Cardiac septum (tissue), 1 donor: ENCODE measurements at regions not wholly inside any gene's neighbourhood (a gene's known extent, or its start where the extent isn't known, plus 50 kb on each side); places are given as distances from the start of the nearest gene placed in this dataset.
"Not testable (repeated sequence)": the region's sequence is repeated elsewhere in the genome, so short reads cannot be mapped to it uniquely, and the experiment has no call there.

Experiments used
- DNase-seq: peaks from one replicate; pipeline ENCODE4 v3.0.0-alpha.2; 2020; ENCODE audit warnings: low spot score
- intact Hi-C: fragments of 100-400 bp; cut with DNase I; formaldehyde crosslinking; loops from one replicate; pipeline ENCODE4 v1.14.0; 2022
- donor health status: DM: no; HTN: no; CAD: no.

DNA sequence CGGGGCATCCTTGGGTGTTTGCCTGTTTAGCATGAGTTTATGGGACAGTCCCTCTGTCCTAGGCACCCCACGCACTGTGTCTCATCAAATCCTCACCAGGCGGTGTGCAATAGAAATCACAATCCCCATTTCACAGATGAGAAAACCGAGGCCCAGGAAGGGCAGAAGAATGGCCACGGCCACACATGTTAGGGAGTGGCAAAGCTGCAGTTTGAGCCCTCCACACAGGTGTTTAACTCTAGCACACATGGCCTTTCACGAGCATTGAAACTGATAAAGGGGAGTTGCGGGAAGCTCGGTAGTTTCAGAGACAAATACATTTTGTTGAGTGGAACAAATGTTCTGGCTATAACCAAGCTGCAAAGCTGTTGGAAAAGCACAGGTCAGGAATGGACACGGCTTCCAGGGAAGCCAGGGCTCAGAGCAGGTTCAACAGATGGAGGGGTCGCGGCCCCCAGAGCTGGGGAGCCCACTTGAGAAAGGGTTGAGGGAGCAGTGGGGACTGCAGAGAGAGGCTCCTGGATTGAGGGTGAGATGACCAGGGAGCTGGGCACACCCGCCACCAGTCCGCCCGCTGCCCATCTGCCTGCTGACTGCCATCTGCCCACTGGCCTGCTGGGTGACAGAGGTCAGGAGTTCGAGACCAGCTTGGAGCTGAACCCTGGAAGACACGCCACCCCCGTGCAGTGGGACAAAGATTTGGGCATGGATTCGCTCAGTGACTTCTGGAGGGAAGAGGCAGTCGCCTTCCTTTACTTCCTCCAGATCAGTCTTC is 154.7 kb downstream of the URI1 start:
- intact Hi-C loops: no loop called here
- no peak for DNase-seq

- no peak for DNase-seq
Observed at GRCh38 chr19:30097746-30098280, 155.8 kb downstream of the URI1 start.

GRCh38 chr19:30102239-30102638 is 160.2 kb downstream of the URI1 start:
- intact Hi-C loops: no loop called here
- no peak for DNase-seq

More at GRCh38 chr19:30097746-30098280, 155.8 kb downstream of the URI1 start:
- intact Hi-C loops: no loop called here

DNA sequence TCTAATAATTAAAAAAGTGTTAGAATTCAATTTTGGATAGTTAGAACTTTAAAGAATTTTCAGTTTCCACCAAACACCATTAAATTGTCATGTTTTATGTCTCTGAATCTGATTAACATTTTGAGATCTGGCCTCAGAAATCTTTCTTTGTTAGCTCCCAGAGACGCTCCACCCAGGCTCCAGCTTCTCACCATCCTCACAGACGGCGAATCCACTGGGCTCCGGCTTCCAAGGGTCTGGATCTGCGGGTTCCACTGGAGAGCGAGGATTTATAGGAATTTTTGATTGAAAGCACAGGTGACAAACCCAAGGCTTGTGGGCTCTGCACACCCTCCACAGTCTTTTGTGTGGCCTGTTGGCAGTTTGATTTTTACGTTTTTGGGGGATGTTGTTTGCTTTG is 160.6 kb downstream of the URI1 start:
- no peak for DNase-seq
- intact Hi-C loops: no loop called here

- intact Hi-C loops: no loop called here
- DNase-seq: no peak
Observed at GRCh38 chr19:30103981-30104380, 161.9 kb downstream of the URI1 start.

GRCh38 chr19:30105316-30105715 is 163.3 kb downstream of the URI1 start:
- no peak for DNase-seq
- intact Hi-C loops: no loop called here

- DNase-seq: no peak
- intact Hi-C loops: no loop called here
Observed at GRCh38 chr19:30105727-30106126, 163.7 kb downstream of the URI1 start.

- intact Hi-C loops: no loop called here
Observed at GRCh38 chr19:30106417-30107095, 164.5 kb downstream of the URI1 start.

GRCh38 chr19:30107251-30107650 is 165.2 kb downstream of the URI1 start:
- DNase-seq: no peak

More at GRCh38 chr19:30106417-30107095, 164.5 kb downstream of the URI1 start:
- no peak for DNase-seq

GRCh38 chr19:30109565-30109964 is 167.5 kb downstream of the URI1 start:
- DNase-seq: no peak
- intact Hi-C loops: no loop called here

More at GRCh38 chr19:30107251-30107650, 165.2 kb downstream of the URI1 start:
- intact Hi-C loops: no loop called here

GRCh38 chr19:30111021-30111855 is 169.2 kb downstream of the URI1 start:
- no peak for DNase-seq
- intact Hi-C loops: no loop called here

DNA sequence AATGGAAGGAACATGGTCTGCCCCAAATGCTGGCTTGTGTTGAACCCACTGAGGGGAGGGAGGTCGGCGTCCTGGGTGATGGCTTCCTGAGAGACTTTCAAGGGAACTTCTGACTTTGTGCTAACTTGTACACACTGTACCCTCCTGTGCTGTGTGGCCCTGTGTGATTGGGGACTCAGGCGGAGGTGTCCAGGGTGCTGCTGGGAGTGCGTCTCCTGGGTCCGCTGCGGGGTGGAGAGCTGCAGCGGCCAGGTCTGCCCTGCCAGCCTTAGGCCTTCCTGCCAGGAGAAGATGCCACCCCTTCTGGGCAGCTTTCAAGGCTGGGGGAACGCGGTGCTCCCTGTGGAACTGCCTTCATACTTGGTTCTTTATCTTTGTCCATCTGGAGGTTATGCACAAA is 170.1 kb downstream of the URI1 start:
- intact Hi-C loops: no loop called here
- no peak for DNase-seq

- DNase-seq: no peak
- intact Hi-C loops: no loop called here
Observed at GRCh38 chr19:30112666-30113065, 170.6 kb downstream of the URI1 start.

- intact Hi-C loops: no loop called here
- DNase-seq: no peak
Observed at GRCh38 chr19:30113186-30113585, 171.1 kb downstream of the URI1 start.

DNA sequence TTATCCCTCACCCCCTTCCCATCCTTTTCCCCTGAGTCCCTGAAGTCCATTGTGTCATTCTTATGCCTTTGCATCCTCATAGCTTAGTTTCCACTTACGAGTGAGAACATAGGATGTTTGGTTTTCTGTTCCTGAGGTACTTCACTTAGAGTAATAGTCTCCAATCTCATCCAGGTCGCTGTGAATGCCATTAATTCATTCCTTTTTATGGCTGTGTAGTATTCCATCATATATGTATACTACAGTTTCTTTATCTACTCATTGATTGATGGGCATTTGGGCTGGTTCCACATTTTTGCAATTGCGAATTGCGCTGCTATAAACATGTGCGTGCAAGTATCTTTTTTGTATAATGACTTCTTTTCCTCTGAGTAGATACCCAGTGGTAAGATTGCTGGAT is 172.1 kb downstream of the URI1 start:
- DNase-seq, intact Hi-C loops: not testable (repeated sequence)

GRCh38 chr19:30115947-30116346 is 173.9 kb downstream of the URI1 start:
- intact Hi-C loops: no loop called here
- DNase-seq: no peak

DNA sequence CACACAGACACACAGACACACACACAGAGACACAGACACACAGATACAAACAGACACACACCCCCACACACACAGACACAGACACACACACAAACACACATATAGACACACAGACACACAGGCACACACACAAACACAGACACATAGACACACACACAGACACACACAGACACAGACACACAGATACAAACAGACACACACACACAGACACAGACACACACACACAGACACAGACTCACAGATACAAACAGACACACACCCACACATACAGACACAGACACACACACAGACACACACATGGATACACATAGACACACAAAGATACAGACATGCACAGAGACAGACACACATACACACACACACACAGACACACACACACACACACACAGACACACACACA is 174.5 kb downstream of the URI1 start:
- DNase-seq: no peak
- intact Hi-C loops: no loop called here

GRCh38 chr19:30116984-30117555 is 175.0 kb downstream of the URI1 start:
- intact Hi-C loops: no loop called here
- DNase-seq: no peak

DNA sequence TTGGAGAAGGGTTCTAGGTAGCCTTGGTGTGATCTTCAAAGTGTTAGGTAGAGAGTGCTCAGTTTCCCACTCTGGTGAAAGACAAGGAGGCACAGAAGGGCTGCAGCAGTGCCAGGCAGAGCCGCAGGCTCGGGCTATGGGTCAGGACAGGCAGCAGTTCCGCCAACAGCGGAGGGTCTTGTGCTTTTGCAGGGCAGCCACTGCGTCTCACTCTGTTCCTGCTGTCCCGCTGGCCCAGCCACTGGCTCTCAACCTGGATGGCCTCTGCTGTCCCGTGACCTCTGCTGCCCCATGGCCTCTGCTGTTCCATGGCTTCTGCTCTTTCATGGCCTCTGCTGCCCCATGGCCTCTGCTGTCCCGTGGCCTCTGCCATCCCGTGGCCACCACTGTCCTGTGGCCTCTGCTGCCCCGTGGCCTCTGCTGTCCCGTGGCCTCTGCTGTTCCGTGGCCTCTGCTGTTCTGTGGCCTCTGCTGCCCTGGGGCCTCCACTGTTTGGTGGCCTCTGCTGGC is 175.7 kb downstream of the URI1 start:
- no peak for DNase-seq
- intact Hi-C loops: no loop called here

- intact Hi-C loops: no loop called here
Observed at GRCh38 chr19:30118221-30118620, 176.2 kb downstream of the URI1 start.

More at GRCh38 chr19:30118221-30118620, 176.2 kb downstream of the URI1 start:
- no peak for DNase-seq
